Left lung (tissue), 4 donors: ENCODE measurements at regions not wholly inside any gene's neighbourhood (a gene's known extent, or its start where the extent isn't known, plus 50 kb on each side); places are given as distances from the start of the nearest gene placed in this dataset.

ENCODE experiments used
- ATAC-seq: fragments of 200-7000 bp; cut with Tn5 transposase; one replicate; pipeline ENCODE4 v1.9.1; 2020; ENCODE audit warnings: moderate library complexity
- DNase-seq, 4 donors: peaks; one replicate each; pipeline ENCODE4 v3.0.0-alpha.2; 2013 to 2020
- H3K27ac ChIP-seq, 2 donors: fragments of 200-600 bp; sonication (generic) in 1 of 2; one replicate each; pipeline versions ENCODE4 v1.5.0 to v1.8.0; 2020 to 2021
- H3K27me3 ChIP-seq, 2 donors: fragments of 200-600 bp; sonication (generic) in 1 of 2; one replicate each; pipeline versions ENCODE4 v1.5.0 to v1.8.0; 2020 to 2021
- H3K36me3 ChIP-seq, 2 donors: fragments of 200-600 bp; sonication (generic) in 1 of 2; one replicate each; pipeline versions ENCODE4 v1.5.0 to v1.8.0; 2020 to 2021
- H3K4me1 ChIP-seq, 2 donors: fragments of 200-600 bp; one replicate each; pipeline ENCODE4 v1.8.0; 2021
- H3K4me3 ChIP-seq, 2 donors: fragments of 200-600 bp; sonication (generic) in 1 of 2; one replicate each; pipeline versions ENCODE4 v1.5.0 to v1.8.0; 2020 to 2021; ENCODE audit warnings: mild to moderate bottlenecking in 1 of 2
- H3K9me3 ChIP-seq, 2 donors: fragments of 200-600 bp; sonication (generic) in 1 of 2; one replicate each; pipeline versions ENCODE4 v1.5.0 to v1.8.0; 2020 to 2021
- intact Hi-C, 2 donors: fragments of 100-400 bp; cut with DNase I; formaldehyde crosslinking; loops; one replicate each; pipeline versions ENCODE4 v1.11.2 to v1.14.2; 2022
- TF ChIP-seq, protein P1 (sequence below), 2 donors: fragments of 200-600 bp; sonication (generic) in 1 of 2; IDR thresholded peaks; one replicate each; pipeline versions ENCODE4 v1.5.0 to v1.8.0; 2021; ENCODE audit warnings: antibody characterized with exemption in 2 of 2
- donor health status: DM: no; HTN: yes; CAD: no.
- donor health status: DM: no; HTN: no; CAD: no.

DNA sequence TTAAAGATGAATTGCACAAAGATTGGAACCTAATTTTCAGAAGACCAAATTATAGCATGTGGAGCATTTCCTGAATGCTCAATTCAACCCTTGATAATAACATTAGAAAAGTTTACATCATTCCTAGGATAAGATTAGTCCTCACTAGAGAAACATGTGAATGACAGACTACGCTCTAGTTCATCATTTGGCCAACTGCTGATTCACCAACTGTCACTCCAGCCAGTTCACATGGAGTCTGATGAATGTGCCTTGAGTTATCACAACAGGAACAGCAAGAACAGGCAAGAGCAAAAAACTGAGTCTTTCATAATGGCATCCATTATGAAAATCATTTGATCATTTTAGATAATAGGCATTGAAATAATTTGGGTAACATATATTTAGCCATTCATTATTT lies 415.9 kb downstream of the PTPRC start:
- TF ChIP-seq, protein P1, sequence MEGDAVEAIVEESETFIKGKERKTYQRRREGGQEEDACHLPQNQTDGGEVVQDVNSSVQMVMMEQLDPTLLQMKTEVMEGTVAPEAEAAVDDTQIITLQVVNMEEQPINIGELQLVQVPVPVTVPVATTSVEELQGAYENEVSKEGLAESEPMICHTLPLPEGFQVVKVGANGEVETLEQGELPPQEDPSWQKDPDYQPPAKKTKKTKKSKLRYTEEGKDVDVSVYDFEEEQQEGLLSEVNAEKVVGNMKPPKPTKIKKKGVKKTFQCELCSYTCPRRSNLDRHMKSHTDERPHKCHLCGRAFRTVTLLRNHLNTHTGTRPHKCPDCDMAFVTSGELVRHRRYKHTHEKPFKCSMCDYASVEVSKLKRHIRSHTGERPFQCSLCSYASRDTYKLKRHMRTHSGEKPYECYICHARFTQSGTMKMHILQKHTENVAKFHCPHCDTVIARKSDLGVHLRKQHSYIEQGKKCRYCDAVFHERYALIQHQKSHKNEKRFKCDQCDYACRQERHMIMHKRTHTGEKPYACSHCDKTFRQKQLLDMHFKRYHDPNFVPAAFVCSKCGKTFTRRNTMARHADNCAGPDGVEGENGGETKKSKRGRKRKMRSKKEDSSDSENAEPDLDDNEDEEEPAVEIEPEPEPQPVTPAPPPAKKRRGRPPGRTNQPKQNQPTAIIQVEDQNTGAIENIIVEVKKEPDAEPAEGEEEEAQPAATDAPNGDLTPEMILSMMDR (IDR thresholded peaks at IDR 0.05), result no peak
- Histone ChIP-seq H3K27me3 (no peaks in the 10 kb centered on the region), H3K9me3 (peaks cover 0 to 9% of the 10 kb centered on the region in 2 donors), H3K4me3 (no peak overlapping the region), H3K27ac (no peak overlapping the region), H3K4me1 (no peaks in the 10 kb centered on the region), H3K36me3 (no peaks in the 10 kb centered on the region)
- intact Hi-C loops, result no loop called here
- DNase-seq, result no peak
- no peak for ATAC-seq

DNA sequence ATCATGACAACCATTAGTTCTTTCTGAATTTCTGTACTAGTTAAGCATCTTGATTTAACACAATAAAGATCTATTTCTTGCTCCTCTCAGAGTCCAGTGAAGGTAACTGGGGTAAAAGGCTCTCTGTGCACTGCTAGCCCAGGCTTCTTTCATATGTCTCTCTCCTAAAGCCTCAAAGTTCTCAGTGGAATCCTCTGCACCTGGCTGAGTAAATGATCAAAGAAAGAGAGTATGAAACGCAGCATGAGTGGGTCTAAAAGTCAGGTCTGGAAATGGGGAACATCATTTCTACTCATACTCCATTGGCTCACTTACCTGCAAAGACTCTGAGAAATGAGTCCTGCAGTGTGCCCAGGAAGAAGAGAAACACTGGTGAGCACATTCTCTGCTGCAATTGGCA lies 418.5 kb downstream of the PTPRC start:
- no peaks in the 10 kb centered on the region for H3K4me1 ChIP-seq
- H3K9me3 ChIP-seq, result no peaks in the 10 kb centered on the region
- DNase-seq (no peak), ATAC-seq (no peak)
- no peak overlapping the region for H3K4me3 ChIP-seq
- H3K27me3 ChIP-seq, result no peaks in the 10 kb centered on the region
- TF ChIP-seq, protein P1 (IDR thresholded peaks at IDR 0.05), result no peak
- H3K36me3 ChIP-seq, result no peaks in the 10 kb centered on the region
- intact Hi-C loops, result no loop called here
- H3K27ac ChIP-seq, result no peak overlapping the region

DNA sequence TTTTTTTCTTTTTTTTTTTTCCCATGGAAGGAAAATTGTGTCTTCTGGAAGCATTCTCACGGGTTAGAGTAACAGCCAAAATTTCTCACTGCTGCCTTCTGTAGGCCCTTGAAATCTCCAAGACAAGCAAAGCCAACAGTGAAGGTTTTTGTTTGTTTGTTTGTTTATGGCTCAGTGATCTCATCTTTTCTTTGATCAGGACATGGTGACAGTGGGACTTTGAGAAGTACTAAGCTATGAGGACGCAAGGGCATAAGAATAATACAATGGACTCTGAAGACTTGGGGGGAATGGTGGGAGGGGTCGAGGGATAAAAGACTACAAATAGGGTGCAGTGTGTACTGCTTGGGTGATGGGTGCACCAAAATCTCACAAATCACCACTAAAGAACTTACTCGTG lies 419.4 kb downstream of the PTPRC start:
- H3K4me1 ChIP-seq, result no peaks in the 10 kb centered on the region
- ATAC-seq (no peak), DNase-seq (no peak)
- H3K36me3 ChIP-seq, result no peaks in the 10 kb centered on the region
- no peak overlapping the region for H3K27ac ChIP-seq
- H3K9me3 ChIP-seq, result no peaks in the 10 kb centered on the region
- H3K27me3 ChIP-seq, result no peaks in the 10 kb centered on the region
- H3K4me3 ChIP-seq, result no peak overlapping the region
- TF ChIP-seq, protein P1 (IDR thresholded peaks at IDR 0.05), result no peak
- intact Hi-C loops, result no loop called here

DNA sequence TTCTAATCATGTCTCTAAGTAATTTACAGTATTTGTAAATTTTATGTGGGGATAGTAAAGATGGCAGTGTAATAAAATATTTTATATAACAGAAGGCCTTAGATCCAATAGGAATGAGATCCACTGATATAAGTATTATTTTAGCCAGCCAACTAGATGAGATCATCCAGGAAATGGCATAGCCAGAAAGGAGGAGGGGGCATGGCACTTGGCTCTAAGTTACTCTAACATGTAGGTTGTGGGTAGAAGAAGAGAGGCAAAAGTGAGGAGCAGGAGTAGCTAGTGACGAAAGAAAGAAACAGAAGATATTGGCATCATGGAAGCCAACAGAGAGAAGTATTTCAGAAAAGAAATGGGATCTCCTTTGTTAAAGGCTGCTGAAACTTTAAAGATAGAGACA lies 426.1 kb downstream of the PTPRC start:
- DNase-seq (no peak), ATAC-seq (no peak)
- Histone ChIP-seq H3K4me3 (no peak overlapping the region), H3K9me3 (no peaks in the 10 kb centered on the region), H3K36me3 (no peaks in the 10 kb centered on the region), H3K27me3 (no peaks in the 10 kb centered on the region), H3K4me1 (no peaks in the 10 kb centered on the region), H3K27ac (no peak overlapping the region)
- TF ChIP-seq, protein P1 (IDR thresholded peaks at IDR 0.05), result no peak
- intact Hi-C loops, result no loop called here

DNA sequence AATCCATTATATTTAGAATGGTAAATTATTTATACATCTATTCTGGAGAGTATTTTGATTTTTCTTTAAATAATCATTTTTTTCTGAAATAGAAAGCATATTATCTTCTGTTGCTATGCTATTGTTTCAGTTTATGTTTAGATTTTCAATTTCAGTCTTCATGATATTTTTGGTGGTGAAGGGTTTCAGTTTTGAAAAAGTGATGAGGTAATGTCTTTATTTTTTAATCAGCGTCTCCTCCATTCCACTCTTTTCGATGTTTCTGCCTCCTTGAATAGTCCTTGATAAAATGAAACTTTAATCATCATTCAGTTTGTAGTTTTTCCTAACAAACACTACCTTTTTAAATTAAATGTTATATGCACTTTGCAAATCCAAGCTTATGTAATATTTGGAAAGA lies 428.6 kb downstream of the PTPRC start:
- Histone ChIP-seq H3K4me3 (no peak overlapping the region), H3K9me3 (no peaks in the 10 kb centered on the region), H3K4me1 (no peaks in the 10 kb centered on the region), H3K27ac (no peak overlapping the region), H3K36me3 (no peaks in the 10 kb centered on the region), H3K27me3 (no peaks in the 10 kb centered on the region)
- ATAC-seq (no peak), DNase-seq (no peak)
- TF ChIP-seq, protein P1 (IDR thresholded peaks at IDR 0.05), result no peak
- intact Hi-C loops, result no loop called here
